ENCODE measurements at regions not wholly inside any gene's neighbourhood (a gene's known extent, or its start where the extent isn't known, plus 50 kb on each side); places are given as distances from the start of the nearest gene placed in this dataset.

GRCh38 chr6:153357391-153357790, 226.3 kb upstream of the RGS17 start:
- WGBS, 2 experiments (ENCODE audit: extremely low coverage in 2 of 2, insufficient read length in 1 of 2) = 17% methylated on average over 1 of the region's 6 CpGs; no CpG with 5 or more reads in 1 of the 2 experiments
- intact Hi-C loops (cut with micrococcal nuclease) = no loop called here

More at GRCh38 chr6:153357391-153357790, 226.3 kb upstream of the RGS17 start:
- ChIA-PET CTCF (no interaction called here), POLR2A (ENCODE audit: unreplicated experiment) (no interaction called here)
- H3K4me3 ChIP-seq (ENCODE audit: insufficient read depth, low read depth, low read length) = no peak overlapping the region
- H4K8ac ChIP-seq (ENCODE audit: low read depth in 2 of 2, low read length in 2 of 2) = no peak overlapping the region
- H3K56ac ChIP-seq (ENCODE audit: extremely low read depth, insufficient read depth, low read length) = no peak overlapping the region
- H3K4ac ChIP-seq (ENCODE audit: low read depth, low read length) = no peak overlapping the region
- H3K23ac ChIP-seq (ENCODE audit: low read depth, low read length) = no peak overlapping the region
- H3K27me3 ChIP-seq (ENCODE audit: control insufficient read depth, insufficient read depth, low read length) = no peaks in the 10 kb centered on the region
- no peak overlapping the region for H2BK15ac ChIP-seq (ENCODE audit: low read depth, low read length)
- H2AFZ ChIP-seq (replicated peaks; ENCODE audit: low read length, poor library complexity) = no peak overlapping the region
- H3K18ac ChIP-seq (ENCODE audit: low read depth, low read length) = no peak overlapping the region
- DNase-seq (no peak), ATAC-seq (ENCODE audit: low read depth) (no peak)
- H3K14ac ChIP-seq (replicated peaks; ENCODE audit: low read depth, low read length) = no peak overlapping the region
- in situ Hi-C loops (cut with MboI; ENCODE audit: low sequenced_read_pairs) (no loop called here), dilution Hi-C loops (cut with HindIII; ENCODE audit: low sequenced_read_pairs, unreplicated experiment) (no loop called here)
- no peaks in the 10 kb centered on the region for H3K4me1 ChIP-seq (ENCODE audit: control insufficient read depth, insufficient read depth, low read length)
- no peak overlapping the region for H4K91ac ChIP-seq (ENCODE audit: insufficient read depth, low read depth, low read length)
- no peaks in the 10 kb centered on the region for H3K79me1 ChIP-seq (ENCODE audit: low read depth in 1 of 2, low read length in 2 of 2)
- H3K27ac ChIP-seq (ENCODE audit: insufficient read depth, low read length) = no peak overlapping the region
- H2AK5ac ChIP-seq (ENCODE audit: low read depth, low read length) = no peak overlapping the region
- peaks cover 8% of the 10 kb centered on the region for H3K9me3 ChIP-seq (ENCODE audit: control insufficient read depth, insufficient read depth, low read length)
- no peaks in the 10 kb centered on the region for H3K9me1 ChIP-seq (ENCODE audit: insufficient read depth, low read length)
- H2BK20ac ChIP-seq (ENCODE audit: low read depth, low read length) = no peak overlapping the region
- no TSS peak for BruUV-seq (replicated peaks)
- H3K36me3 ChIP-seq (ENCODE audit: control insufficient read depth, insufficient read depth, low read length) = no peaks in the 10 kb centered on the region
- no peak overlapping the region for H3K9ac ChIP-seq (ENCODE audit: low read depth, low read length)
- H2BK5ac ChIP-seq (ENCODE audit: low read depth, low read length, poor library complexity, severe bottlenecking) = no peak overlapping the region
- H3K4me2 ChIP-seq (ENCODE audit: low read depth, low read length) = no peak overlapping the region
- no peak overlapping the region for H2BK120ac ChIP-seq (ENCODE audit: low read depth, low read length)
- TF ChIP-seq MAFK (IDR thresholded peaks at IDR 0.05; ENCODE audit: low read depth, low read length) (no peak), BHLHE40 (IDR thresholded peaks at IDR 0.05; ENCODE audit: low read depth, low read length) (no peak), USF2 (IDR thresholded peaks at IDR 0.05; ENCODE audit: low read depth, low read length) (no peak), CHD1 (IDR thresholded peaks at IDR 0.05; ENCODE audit: low read depth, low read length) (no peak), MXI1 (IDR thresholded peaks at IDR 0.05; ENCODE audit: borderline replicate concordance, low read depth, low read length) (no peak), POLR2A (IDR thresholded peaks at IDR 0.05; ENCODE audit: low read depth, low read length) (no peak), FOS (IDR thresholded peaks at IDR 0.05; ENCODE audit: low read depth, low read length) (no peak), RFX5 (IDR thresholded peaks at IDR 0.05; ENCODE audit: low read depth, low read length) (no peak), CEBPB (IDR thresholded peaks at IDR 0.05; ENCODE audit: low read depth, low read length) (no peak), RAD21 (IDR thresholded peaks at IDR 0.05; ENCODE audit: low read length) (no peak), SMC3 (IDR thresholded peaks at IDR 0.05; ENCODE audit: low read depth, low read length) (no peak), MAZ (IDR thresholded peaks at IDR 0.05; ENCODE audit: borderline replicate concordance, low read depth, low read length) (no peak), NFE2L2 (IDR thresholded peaks at IDR 0.05; ENCODE audit: low read depth, low read length) (no peak), RCOR1 (IDR thresholded peaks at IDR 0.05; ENCODE audit: insufficient replicate concordance, low read length) (no peak), ELK1 (IDR thresholded peaks at IDR 0.05; ENCODE audit: borderline replicate concordance, low read depth, low read length) (no peak)
- TF ChIP-seq, protein P1, sequence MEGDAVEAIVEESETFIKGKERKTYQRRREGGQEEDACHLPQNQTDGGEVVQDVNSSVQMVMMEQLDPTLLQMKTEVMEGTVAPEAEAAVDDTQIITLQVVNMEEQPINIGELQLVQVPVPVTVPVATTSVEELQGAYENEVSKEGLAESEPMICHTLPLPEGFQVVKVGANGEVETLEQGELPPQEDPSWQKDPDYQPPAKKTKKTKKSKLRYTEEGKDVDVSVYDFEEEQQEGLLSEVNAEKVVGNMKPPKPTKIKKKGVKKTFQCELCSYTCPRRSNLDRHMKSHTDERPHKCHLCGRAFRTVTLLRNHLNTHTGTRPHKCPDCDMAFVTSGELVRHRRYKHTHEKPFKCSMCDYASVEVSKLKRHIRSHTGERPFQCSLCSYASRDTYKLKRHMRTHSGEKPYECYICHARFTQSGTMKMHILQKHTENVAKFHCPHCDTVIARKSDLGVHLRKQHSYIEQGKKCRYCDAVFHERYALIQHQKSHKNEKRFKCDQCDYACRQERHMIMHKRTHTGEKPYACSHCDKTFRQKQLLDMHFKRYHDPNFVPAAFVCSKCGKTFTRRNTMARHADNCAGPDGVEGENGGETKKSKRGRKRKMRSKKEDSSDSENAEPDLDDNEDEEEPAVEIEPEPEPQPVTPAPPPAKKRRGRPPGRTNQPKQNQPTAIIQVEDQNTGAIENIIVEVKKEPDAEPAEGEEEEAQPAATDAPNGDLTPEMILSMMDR (conservative IDR thresholded peaks at IDR 0.05; ENCODE audit: low read depth, low read length) = no peak
- H2AK9ac ChIP-seq (replicated peaks; ENCODE audit: low read depth, low read length, poor library complexity) = no peak overlapping the region
- no peaks in the 10 kb centered on the region for H4K20me1 ChIP-seq (ENCODE audit: insufficient read depth, low read length)
- H4K5ac ChIP-seq (ENCODE audit: low read depth, low read length) = no peak overlapping the region
